OCI-LY3 (cell line): ENCODE measurements at regions not wholly inside any gene's neighbourhood (a gene's known extent, or its start where the extent isn't known, plus 50 kb on each side); places are given as distances from the start of the nearest gene placed in this dataset.

Experiments used
- H2AFZ ChIP-seq: fragments of 200-600, 300-600 bp; shearing (Covaris generic); 2 replicates; pipeline ENCODE4 v1.6.0; 2014; ENCODE audit warnings: antibody characterized with exemption, low read depth, low read length
- H3K27ac ChIP-seq: fragments of 200-600, 300-600 bp; sonication (generic); 2 replicates; pipeline ENCODE4 v1.5.1; 2014; ENCODE audit warnings: mild to moderate bottlenecking, low read length, moderate library complexity, mixed read lengths
- H3K27me3 ChIP-seq: fragments of 200-600, 300-600 bp; sonication (generic); 2 replicates; pipeline ENCODE4 v1.6.1; 2014; ENCODE audit warnings: low read depth, low read length, mixed read lengths
- H3K36me3 ChIP-seq: fragments of 200-600, 300-600 bp; sonication (generic); replicated peaks from 2 replicates; pipeline ENCODE3; 2014; ENCODE audit warnings: low read depth, low read length, mixed read lengths
- H3K4me1 ChIP-seq: fragments of 300-600, 200-600 bp; sonication (generic); 2 replicates; pipeline ENCODE4 v1.6.1; 2014; ENCODE audit warnings: low read length, mixed read lengths
- H3K4me2 ChIP-seq: fragments of 200-600, 300-600 bp; sonication (generic); 2 replicates; pipeline ENCODE4 v1.6.1; 2014; ENCODE audit warnings: low read length, mixed read lengths
- H3K4me3 ChIP-seq: fragments of 300-600, 200-600 bp; sonication (generic); 2 replicates; pipeline ENCODE4 v1.5.1; 2014; ENCODE audit warnings: antibody characterized with exemption, mild to moderate bottlenecking, low read length, moderate library complexity
- H3K79me2 ChIP-seq: fragments of 300-600, 200-600 bp; shearing (Covaris generic); 2 replicates; pipeline ENCODE4 v1.6.1; 2014; ENCODE audit warnings: mild to moderate bottlenecking, low read length, mixed read lengths
- H3K9ac ChIP-seq: fragments of 300-600, 200-600 bp; shearing (Covaris generic); 2 replicates; pipeline ENCODE4 v1.6.0; 2014; ENCODE audit warnings: mild to moderate bottlenecking, low read length, moderate library complexity
- H3K9me3 ChIP-seq: fragments of 200-600, 300-600 bp; shearing (Covaris generic); 2 replicates; pipeline ENCODE4 v1.6.1; 2014; ENCODE audit warnings: low read length, mixed read lengths; ENCODE audit not compliant: insufficient read depth
- H4K20me1 ChIP-seq: fragments of 200-600, 300-600 bp; sonication (generic); 2 replicates; pipeline ENCODE4 v1.6.1; 2016; ENCODE audit warnings: low read length, mixed read lengths; ENCODE audit not compliant: insufficient read depth
- EZH2phosphoT487 ChIP-seq: fragments of 200-600 bp; shearing (Covaris generic); IDR thresholded peaks from 2 replicates; pipeline ENCODE4 v1.6.1; 2018; ENCODE audit warnings: antibody characterized with exemption, mixed run types, low read depth
- TF ChIP-seq, protein P1 (sequence below): fragments of 200-600, 300-600 bp; sonication (generic); IDR thresholded peaks from 2 replicates; pipeline ENCODE4 v1.5.1; 2014; ENCODE audit warnings: antibody characterized with exemption, low read length, low read depth

DNA sequence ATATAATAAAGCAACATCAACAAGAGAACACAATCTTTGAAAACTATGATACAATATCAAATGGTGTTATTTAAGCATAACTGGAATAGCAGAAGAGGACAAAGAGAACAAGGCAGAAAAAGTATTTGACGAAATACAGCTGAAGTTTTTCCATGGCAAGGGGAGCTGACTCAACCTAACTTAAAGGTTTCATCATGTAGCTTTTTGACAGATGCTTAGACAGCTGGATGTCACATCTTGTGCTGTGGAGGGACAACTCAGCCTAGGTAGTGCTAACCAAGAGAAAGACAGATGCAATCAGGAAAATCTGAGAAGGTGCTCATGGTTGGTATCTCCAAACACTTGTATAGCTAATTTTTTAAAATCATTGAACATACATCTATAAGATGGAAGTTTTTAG, 208.2 kb downstream of the TFEC start:
- no peak overlapping the region for H3K4me2 ChIP-seq
- no peaks in the 10 kb centered on the region for H3K27me3 ChIP-seq
- no peaks in the 10 kb centered on the region for H3K79me2 ChIP-seq
- no peak overlapping the region for H3K27ac ChIP-seq
- TF ChIP-seq, protein P1, sequence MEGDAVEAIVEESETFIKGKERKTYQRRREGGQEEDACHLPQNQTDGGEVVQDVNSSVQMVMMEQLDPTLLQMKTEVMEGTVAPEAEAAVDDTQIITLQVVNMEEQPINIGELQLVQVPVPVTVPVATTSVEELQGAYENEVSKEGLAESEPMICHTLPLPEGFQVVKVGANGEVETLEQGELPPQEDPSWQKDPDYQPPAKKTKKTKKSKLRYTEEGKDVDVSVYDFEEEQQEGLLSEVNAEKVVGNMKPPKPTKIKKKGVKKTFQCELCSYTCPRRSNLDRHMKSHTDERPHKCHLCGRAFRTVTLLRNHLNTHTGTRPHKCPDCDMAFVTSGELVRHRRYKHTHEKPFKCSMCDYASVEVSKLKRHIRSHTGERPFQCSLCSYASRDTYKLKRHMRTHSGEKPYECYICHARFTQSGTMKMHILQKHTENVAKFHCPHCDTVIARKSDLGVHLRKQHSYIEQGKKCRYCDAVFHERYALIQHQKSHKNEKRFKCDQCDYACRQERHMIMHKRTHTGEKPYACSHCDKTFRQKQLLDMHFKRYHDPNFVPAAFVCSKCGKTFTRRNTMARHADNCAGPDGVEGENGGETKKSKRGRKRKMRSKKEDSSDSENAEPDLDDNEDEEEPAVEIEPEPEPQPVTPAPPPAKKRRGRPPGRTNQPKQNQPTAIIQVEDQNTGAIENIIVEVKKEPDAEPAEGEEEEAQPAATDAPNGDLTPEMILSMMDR = no peak
- no peak for TF ChIP-seq EZH2phosphoT487
- H3K4me3 ChIP-seq = no peak overlapping the region
- no peaks in the 10 kb centered on the region for H3K36me3 ChIP-seq
- peaks cover 8% of the 10 kb centered on the region for H3K4me1 ChIP-seq
- no peak overlapping the region for H3K9ac ChIP-seq
- H4K20me1 ChIP-seq = no peaks in the 10 kb centered on the region
- H2AFZ ChIP-seq = no peak overlapping the region
- H3K9me3 ChIP-seq = no peaks in the 10 kb centered on the region

GRCh38 chr7:115816318-115816974, 214.1 kb downstream of the TFEC start:
- no peak overlapping the region for H3K4me3 ChIP-seq
- H2AFZ ChIP-seq = no peak overlapping the region
- H3K79me2 ChIP-seq = no peaks in the 10 kb centered on the region
- H3K36me3 ChIP-seq = no peaks in the 10 kb centered on the region
- no peaks in the 10 kb centered on the region for H4K20me1 ChIP-seq
- TF ChIP-seq EZH2phosphoT487 = no peak
- TF ChIP-seq, protein P1 = no peak
- no peak overlapping the region for H3K4me2 ChIP-seq
- no peaks in the 10 kb centered on the region for H3K4me1 ChIP-seq
- H3K9me3 ChIP-seq = no peaks in the 10 kb centered on the region
- no peak overlapping the region for H3K27ac ChIP-seq
- no peak overlapping the region for H3K9ac ChIP-seq
- H3K27me3 ChIP-seq = no peaks in the 10 kb centered on the region

- no peak for TF ChIP-seq EZH2phosphoT487
- TF ChIP-seq, protein P1 = no peak
- H3K4me1 ChIP-seq = no peaks in the 10 kb centered on the region
- no peak overlapping the region for H3K27ac ChIP-seq
- H2AFZ ChIP-seq = no peak overlapping the region
- 0 out of 2 replicates have a peak, but pooled peaks cover 4% of the 10 kb centered on the region for H3K27me3 ChIP-seq
- H4K20me1 ChIP-seq = no peaks in the 10 kb centered on the region
- H3K79me2 ChIP-seq = no peaks in the 10 kb centered on the region
- no peak overlapping the region for H3K9ac ChIP-seq
- no peaks in the 10 kb centered on the region for H3K9me3 ChIP-seq
- no peaks in the 10 kb centered on the region for H3K36me3 ChIP-seq
- no peak overlapping the region for H3K4me2 ChIP-seq
- H3K4me3 ChIP-seq = no peak overlapping the region
Observed at GRCh38 chr7:115812794-115813193, 217.8 kb downstream of the TFEC start.

GRCh38 chr7:115805458-115805857, 225.1 kb downstream of the TFEC start:
- TF ChIP-seq EZH2phosphoT487 = no peak
- TF ChIP-seq, protein P1 = no peak
- Histone ChIP-seq H3K4me2 (no peak overlapping the region), H3K79me2 (no peaks in the 10 kb centered on the region), H3K36me3 (no peaks in the 10 kb centered on the region), H3K9ac (no peak overlapping the region), H3K9me3 (no peaks in the 10 kb centered on the region), H3K4me3 (no peak overlapping the region), H4K20me1 (no peaks in the 10 kb centered on the region), H3K27me3 (0 out of 2 replicates have a peak, but pooled peaks cover 4% of the 10 kb centered on the region), H3K4me1 (no peaks in the 10 kb centered on the region), H3K27ac (no peak overlapping the region), H2AFZ (no peak overlapping the region)
